GM21576 (cell line): ENCODE measurements at regions not wholly inside any gene's neighbourhood (a gene's known extent, or its start where the extent isn't known, plus 50 kb on each side); places are given as distances from the start of the nearest gene placed in this dataset.

Source experiments
- ATAC-seq: cut with Tn5 transposase; IDR thresholded peaks from one replicate; pipeline ENCODE4 v1.9.1; 2021; ENCODE audit warnings: mild to moderate bottlenecking, moderate library complexity; ENCODE audit not compliant: unreplicated experiment

DNA sequence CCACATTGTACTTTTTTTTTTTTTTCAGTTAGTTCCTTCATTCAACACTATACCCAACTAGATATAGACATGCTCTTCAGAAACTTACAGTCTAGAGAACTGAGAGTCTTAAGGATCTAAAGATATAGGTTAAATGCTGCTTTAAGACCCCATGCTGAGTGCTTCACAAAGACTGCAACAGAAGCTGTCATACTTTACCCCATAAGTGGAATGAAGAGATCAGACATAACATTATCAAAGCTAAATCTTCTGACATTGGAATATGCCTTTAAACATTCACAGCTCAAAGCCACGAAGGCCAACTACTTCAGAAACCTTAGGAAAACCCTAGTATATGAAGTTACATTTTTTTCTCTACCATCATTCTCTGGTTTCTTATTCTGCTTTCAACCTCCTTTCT is 666.4 kb downstream of the KCNT2 start:
- no peak for ATAC-seq

DNA sequence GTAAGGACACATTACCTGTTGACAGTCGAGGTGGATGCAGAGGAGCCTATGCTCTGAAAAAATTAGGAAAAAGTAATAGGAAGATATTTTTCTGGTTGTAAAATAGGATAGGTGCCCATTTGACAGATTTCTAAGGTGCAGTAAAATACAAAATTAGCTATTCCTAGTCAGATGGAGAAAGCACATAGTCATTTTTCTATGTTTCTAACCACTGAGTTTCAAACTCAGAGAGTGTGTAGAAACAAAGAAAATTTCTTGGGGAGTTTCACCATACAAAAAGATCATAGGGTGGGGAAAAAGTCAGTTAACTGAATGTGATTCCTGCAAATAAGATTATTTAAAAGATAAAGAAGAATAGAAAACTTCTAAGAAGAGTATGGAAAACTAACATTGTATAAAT is 666.9 kb downstream of the KCNT2 start:
- no peak for ATAC-seq

DNA sequence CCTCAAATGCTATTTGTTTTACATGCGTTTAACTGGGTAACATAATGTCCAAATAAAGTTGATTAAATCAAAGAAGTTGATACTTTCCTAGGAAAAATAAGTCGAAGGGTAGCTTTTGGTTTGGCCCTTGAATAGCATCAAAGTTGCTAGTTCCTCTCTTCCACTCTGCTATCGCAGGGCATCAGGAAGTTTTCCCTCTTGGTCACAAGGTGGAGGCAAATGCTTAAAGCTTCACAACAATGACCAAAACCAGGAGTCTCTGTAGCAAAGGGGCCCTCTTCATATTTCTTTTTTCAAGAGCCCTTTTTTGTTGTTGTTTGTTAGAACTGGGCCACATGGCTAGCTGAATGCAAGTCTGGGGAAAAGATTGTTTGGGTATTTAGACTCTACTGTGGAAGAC is 668.4 kb downstream of the KCNT2 start:
- ATAC-seq: no peak

DNA sequence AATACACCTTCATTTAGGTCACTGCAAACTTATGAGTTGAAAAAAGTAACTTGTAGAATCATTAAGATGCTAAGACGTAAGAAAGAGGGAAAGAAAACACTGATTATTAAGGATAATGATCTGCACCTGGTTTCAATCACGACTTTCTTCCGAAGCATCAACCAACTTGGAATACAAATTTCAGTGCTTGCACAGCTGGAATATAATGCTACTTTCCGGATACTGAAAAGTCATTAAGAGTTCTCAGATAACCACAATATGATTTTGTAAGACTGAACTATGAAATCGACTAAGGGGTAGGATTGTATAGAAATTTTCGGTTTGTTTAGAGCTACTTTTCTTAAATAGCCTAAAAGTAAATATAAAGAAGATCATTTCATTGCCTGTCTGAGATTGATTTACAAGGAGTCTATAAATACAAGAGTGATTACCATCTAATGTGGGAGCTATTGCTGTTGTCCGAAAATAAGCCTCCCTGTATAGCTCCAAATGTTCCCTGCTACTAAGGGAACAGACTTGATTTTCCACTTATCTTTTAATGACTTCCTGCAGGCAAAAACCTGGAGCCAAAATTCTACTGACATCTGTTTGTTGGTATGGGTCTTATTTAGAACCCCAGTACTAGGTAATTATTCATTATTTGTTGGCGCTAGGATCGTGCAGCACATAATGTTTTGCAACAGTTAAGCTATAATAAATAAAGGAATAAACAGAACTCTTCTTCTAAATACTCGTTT is 673.3 kb downstream of the KCNT2 start:
- no peak for ATAC-seq

DNA sequence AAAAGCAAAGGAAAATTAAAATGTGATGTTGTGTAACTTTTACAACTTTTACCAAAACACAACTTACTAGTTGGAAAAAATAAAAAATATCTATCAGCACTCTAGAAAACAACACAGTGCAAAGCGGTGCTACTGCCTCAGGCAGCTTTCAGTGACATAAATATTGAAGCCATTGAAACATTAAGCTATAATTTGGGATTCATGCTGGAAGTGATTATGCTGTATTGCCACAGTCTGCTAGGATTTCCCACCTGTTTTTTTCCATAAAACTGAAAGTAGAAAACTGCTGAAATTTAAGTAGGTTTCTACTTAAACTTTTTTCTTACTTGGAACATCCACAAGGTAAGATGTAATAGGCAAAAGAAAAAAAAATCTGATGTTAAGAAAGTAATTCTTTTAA is 674.4 kb downstream of the KCNT2 start:
- ATAC-seq: no peak

DNA sequence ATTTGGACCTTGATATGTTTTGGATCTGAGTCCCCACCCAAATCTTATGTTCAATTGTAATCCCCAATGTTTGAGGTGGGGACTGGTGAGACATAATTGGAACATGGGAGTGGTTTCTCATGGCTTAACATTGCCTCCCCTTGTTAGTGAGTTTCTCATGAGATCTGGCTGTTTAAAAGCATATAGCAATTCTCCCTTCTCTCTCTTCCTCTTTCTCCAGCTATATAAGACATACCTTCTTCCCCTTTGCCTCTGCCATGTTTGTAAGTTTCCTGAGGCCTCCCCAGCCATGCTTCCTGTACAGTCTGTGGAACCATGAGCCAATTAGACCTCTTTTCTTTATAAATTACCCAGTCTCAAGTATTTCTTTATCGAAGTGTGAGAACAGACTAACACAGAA is 692.4 kb downstream of the KCNT2 start:
- ATAC-seq: no peak

DNA sequence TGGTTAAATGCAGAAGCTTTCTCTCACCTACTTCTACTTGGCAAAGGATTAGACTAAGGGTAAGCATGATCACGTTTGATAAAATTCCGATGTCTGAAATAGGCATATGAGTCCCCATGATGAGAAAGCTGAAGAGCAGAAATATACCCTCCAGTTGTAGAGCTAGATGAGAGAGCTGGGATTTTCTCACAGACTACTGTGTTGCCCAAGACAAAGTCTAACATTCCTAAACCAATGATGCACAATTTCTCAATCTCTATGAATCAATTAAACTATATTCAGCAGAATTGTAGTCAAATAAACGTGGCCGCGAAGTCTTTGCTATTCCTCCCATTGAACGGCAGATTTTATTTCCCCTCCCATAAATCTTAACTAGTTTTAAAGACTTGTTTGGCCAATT is 699.2 kb downstream of the KCNT2 start:
- no peak for ATAC-seq

DNA sequence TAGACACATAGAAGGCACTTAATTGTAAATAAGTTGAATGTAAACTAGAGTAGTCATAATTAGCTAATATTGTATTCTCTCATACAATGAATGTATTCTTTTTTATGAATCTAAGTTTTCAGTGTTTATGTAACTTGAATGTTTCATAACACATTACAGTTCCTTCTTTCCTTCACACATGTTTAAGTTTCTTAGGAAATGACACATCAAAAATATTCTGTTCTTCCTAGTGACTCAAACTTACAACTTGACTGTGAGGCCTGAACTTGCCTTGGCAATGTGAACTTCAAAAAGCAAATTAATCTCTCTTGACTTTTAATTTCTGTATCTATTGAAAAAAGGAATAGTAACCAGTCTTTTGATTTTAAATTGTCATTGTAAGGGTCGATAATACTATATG is 700.1 kb downstream of the KCNT2 start:
- ATAC-seq: no peak

DNA sequence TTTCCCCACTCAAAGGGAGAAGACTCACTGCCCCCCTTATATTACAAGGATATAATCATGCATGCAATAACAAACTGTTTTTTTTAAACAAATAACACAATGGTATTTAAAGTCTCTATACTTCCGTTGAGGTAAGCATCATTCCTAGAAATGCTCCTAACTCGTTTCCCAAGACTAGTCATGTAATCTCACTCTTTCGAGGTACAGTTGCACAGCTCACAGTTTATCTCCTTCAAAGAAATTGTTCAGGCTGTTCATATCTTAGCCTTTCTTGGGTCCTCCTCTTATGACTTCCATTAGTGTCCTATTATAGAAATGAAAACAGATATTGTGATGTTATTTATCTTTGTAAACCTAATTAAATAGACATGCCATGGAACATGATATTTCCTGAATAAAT is 705.0 kb downstream of the KCNT2 start:
- no peak for ATAC-seq

DNA sequence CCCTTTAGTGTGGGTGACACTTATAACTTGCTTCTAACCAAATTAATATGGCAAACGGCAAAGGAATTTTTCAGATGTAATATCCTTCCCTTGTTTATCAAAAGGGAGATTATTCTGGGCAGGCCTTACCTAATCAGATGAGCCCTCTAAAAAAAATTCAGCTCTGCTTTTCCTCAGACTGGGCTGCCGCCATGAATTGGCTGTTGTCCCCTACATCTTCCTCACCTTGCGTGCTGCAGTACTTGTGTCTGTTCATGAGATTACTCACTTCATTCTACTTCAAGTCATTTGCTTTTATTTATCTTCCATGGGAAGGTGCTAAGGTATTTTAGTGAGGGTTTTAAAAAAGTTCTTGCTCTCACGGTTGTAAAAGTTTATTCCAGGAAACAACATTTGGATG is 705.5 kb downstream of the KCNT2 start:
- no peak for ATAC-seq

DNA sequence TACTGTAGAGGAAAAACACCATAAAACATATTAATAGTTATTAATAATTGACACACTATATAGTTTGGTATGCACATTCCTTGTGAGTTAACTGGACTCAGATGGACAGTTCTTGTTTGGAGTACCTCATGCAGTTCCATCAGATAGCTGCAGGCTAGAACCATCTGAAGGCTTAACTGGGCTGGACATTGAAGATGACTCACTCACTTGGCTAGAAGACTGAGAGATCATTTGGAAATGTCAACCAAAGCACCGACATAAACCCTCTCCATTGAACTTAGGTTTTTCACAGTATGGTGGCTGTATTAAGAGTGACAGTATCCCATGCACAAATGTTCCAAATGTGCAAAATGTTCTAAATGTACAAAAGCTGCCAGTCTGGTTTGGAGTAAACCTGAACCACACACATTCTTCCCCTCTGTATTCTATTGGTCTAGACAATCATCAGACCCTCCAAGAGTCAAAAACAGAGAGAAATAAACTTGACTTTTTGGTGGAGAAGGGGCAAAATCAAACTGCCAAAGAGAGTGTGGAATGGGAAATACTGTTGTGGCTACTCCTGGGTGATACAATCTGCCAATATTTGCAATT is 708.4 kb downstream of the KCNT2 start:
- ATAC-seq: no peak

DNA sequence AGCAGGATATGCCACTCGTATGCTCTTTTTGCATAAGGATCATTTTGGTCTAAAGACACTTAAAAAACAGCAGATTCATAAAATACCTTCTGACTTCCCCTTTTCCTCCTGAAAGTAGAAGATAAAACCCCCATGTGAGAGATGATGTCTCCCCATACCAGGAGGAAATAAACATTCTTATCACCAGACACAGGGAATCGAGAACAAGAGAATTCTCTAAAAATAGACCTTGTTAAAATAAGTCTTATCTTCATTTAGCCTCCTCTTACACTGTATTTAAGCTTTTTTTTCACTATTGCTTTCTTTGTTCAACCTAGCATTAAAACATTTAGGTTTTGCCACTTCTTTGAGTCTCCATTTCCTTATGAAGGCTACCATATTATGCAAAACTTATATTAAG is 709.3 kb downstream of the KCNT2 start:
- ATAC-seq: no peak

DNA sequence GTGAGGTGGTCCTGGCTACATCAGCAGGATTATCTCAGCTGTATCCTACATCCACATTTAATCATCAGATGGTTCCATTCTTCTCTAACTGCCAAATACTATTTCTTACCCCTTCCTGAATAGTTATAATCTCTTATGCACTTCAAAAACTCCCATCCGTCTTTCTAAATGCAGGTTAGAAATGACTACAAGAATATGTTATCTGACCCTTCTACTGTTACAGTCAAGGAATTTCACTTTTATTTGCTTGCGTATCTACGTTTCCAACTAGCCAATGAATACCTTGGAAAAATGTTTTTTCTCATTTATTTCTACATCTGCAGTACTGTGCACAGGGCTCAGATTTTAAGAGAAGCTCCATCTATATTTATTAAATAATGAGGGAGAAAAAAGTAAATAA is 709.9 kb downstream of the KCNT2 start:
- ATAC-seq: no peak

DNA sequence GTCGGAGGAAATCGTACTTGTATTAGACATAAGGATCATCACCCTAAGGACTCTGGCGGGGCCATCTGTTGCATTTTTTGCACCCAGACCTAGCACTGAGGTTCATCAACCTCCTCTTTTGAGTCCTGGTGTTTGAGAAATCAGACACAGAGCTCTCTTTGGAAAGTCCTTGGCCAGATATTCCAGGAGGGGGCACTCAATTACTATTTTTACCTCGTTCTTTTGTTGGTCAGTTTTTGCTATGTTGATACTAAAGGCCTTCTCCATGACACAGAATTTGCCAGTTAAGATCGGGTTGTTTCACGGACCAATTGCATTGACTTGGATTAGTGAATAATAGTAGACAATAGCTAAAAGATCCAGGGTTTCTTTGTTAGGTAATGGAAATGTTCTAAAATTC is 711.2 kb downstream of the KCNT2 start:
- no peak for ATAC-seq

DNA sequence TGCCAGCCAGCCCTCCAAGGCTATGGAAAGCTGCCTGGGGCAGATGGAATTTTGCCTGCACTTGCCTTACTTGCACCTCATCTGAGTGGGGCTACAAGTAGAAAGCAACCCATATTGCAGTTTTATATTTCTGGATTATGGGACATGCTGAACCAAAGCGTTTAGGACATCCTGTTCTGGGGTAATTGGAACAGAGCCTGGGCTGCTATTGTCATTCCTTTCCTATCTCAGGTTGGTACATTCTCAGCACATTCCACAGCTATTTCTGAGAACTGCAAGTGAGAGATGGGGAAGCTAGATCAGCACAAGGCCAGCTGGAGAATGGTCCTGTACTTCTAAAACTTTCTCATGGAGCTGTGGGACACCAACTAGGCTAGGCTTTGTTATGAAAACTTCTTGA is 713.8 kb downstream of the KCNT2 start:
- ATAC-seq: no peak

DNA sequence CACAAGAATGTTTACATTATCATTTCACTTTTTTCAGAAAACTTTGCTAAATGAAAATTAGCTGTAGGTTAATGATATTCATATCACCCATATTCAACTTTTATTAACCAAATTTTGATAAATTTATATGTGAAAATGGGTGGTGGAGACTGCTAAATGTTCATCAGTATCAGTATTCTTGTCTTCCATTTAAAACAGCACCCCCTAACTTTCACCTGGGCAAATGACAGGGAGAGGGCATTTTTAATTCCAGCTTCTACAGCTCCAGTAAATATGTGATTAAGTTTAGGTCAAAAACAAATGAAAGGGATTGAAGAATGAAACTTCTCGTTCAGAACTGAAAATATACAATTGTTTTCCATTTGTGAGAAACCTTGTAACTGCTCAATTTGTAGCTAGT is 722.2 kb downstream of the KCNT2 start:
- ATAC-seq: no peak

DNA sequence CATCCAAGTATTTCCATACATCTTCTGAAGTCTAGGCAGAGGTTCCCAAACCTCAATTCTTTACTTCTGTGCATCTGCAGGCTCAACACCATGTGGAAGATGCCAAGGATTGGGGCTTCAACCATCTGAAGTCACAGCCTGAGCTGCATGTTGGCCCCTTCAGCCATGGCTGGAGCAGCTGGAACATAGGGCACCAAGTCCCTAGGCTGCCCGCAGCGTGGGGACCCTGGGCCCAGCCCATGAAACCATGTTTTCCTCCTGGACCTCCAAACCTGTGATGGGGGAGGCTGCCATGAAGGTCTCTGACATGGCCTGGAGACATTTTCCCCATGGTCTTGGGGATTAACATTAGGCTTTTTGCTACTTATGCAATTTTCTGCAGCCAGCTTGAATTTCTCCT is 729.8 kb downstream of the KCNT2 start:
- no peak for ATAC-seq

DNA sequence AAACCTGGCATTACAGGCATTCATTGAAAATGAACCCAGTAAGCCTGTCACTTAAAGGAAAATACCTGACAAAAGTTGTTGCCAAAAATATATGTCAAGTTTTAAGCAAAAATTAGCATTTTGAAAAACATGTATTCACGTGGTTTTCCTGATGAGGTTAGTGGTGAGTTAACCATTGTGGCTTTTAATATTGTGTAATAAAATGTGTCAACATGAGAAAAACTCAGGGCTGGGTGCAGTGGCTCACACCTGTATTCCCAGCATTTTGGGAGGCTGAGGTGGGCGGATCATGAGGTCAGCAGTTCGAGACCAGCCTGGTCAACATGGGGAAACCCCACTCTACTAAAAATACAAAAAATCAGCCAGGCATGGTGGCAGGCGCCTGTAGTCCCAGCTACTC is 731.4 kb downstream of the KCNT2 start:
- ATAC-seq: no peak

DNA sequence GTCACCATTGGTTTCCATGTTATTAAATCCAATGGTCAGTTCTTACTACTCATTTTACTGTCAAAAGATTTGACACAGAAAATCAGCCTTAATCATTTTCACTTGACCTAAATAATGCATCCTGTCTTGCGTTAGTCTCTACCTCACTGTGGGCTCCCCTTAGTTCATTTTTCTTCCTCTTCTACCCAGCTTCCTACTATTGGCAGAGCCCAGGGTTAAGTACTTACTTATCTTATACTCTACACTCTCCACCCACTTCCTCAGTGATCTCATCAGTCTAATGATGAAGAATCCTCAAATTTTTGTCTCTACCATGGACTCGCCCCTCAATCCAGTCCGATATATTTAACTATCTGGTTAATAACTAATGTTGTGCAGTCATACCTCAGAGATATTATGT is 735.9 kb downstream of the KCNT2 start:
- ATAC-seq: no peak

DNA sequence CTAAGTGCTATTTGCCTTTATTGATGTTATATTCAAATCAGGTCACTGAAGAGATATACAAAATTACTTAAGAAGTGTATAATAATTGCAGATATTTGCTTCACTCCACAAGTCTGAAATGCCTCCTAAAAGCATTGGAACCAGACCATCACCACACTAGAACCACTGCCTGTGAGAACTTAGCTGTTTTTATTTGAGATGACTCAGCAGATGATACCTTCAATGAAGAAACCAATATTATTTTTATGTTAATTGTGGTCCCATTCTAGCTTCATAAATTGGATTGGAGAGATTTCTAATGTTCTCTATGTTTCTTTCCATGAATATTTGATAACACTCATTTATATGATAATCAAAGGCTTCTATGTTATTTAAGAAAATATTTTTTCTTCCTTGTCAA is 740.6 kb downstream of the KCNT2 start:
- no peak for ATAC-seq

DNA sequence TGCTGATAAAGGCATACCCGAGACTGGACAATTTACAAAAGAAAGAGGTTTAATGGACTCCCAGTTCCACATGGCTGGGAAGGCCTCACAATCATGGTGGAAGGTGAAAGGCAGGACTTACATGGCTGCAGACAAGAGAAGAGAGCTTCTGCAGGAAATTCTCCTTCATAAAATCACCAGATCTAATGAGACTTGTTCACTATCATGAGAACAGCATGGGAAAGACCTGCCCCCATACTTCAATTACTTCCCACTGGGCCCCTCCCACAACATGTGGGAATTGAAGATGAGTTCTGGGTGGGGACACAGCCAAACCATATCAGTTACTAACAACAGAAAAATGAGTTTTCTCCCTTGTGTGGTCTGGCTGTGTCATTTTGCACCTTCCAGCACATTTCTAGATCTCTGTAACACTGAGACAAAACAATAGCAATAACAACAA is 741.4 kb downstream of the KCNT2 start:
- no peak for ATAC-seq

DNA sequence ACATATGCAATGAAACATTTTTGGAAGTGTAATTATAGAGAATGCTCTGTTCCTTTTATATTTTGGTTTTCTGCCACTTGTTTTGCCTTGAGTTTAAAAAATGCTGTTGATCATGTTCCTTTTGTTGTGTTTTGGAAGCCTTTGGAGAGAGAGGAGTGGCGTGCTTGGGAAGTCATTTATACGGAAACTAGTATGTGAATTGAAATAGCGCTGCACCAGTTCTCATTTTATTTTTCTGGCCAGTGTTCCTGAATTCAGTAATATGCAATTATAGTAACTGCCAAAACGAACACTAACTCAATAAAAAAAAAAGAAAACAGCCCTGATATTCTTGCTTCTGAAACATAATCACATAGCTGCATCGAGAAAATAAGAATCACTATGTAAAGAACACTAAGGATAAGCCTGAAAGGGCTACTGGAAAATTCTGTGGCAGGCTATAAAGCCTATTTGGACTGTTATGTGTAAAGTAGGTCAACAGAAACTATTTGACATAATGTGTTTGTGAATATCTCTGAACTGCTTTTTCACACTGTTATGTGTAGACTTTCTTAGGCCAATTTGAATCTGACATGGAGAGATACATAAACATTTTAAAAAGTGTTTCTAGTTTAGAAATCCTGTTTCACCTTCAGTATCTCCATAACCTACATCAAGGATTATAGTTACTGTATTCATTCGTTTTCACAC is 742.0 kb downstream of the KCNT2 start:
- no peak for ATAC-seq
